Endothelial cell of umbilical vein (primary cell): ENCODE measurements at regions not wholly inside any gene's neighbourhood (a gene's known extent, or its start where the extent isn't known, plus 50 kb on each side); places are given as distances from the start of the nearest gene placed in this dataset.

Experiments used
- BruUV-seq: library from RNA; stranded (reverse); fragments of 400-500 nt; replicated peaks from 2 replicates; lab custom pipeline; 2021; lab: Mats Ljungman, UMichigan
- CTCF ChIA-PET: fragments of 300-600, 350-600 bp; sonication (Branson Sonifier 250); formaldehyde crosslinking; loops from one replicate; lab custom pipeline; 2021; ENCODE audit warnings: antibody characterized with exemption, inconsistent platforms; lab: Charles Lee
- POLR2A ChIA-PET: fragments of 300-600, 350-600 bp; sonication (Branson Sonifier 250); formaldehyde crosslinking; loops from one replicate; lab custom pipeline; 2021; ENCODE audit warnings: antibody characterized with exemption, inconsistent platforms; lab: Charles Lee
- DNase-seq: peaks from one replicate; pipeline ENCODE4 v3.0.0-alpha.2; 2011; ENCODE audit warnings: low read depth, low spot score
- FAIRE-seq: peaks from 2 replicates; lab custom pipeline; 2011; peaks lifted over from hg19 to GRCh38; lab: Jason Lieb, UNC
- H2AFZ ChIP-seq: 2 replicates; pipeline ENCODE4 v1.6.0; 2012; ENCODE audit warnings: low read depth, low read length, control low read depth, inconsistent platforms
- H3K27ac ChIP-seq: 2 replicates; pipeline ENCODE4 v1.5.1; 2011; ENCODE audit warnings: low read depth, mild to moderate bottlenecking, control low read depth, low read length, moderate library complexity; ENCODE audit not compliant: insufficient read depth
- H3K27me3 ChIP-seq, 2 experiments: 2 replicates each; pipeline versions ENCODE4 v1.6.0 to v1.6.1; 2011; ENCODE audit warnings: low read length in 2 of 2, mixed read lengths in 1 of 2; ENCODE audit not compliant: control insufficient read depth in 2 of 2, insufficient read depth in 2 of 2
- H3K36me3 ChIP-seq, 2 experiments: 2 replicates in 1 of 2; 3 replicates in 1 of 2; pipeline ENCODE4 v1.5.1; 2011; ENCODE audit warnings: low read length in 2 of 2, mild to moderate bottlenecking in 1 of 2, moderate library complexity in 1 of 2; ENCODE audit not compliant: control insufficient read depth in 2 of 2, insufficient read depth in 2 of 2; ENCODE audit errors: extremely low read depth in 1 of 2
- H3K4me1 ChIP-seq: 3 replicates; pipeline ENCODE4 v1.5.1; 2011; ENCODE audit warnings: mild to moderate bottlenecking, low read length; ENCODE audit not compliant: control insufficient read depth, insufficient read depth; ENCODE audit errors: extremely low read depth
- H3K4me2 ChIP-seq: 2 replicates; pipeline ENCODE4 v1.6.1; 2011; ENCODE audit warnings: low read length, control low read depth, mixed read lengths; ENCODE audit not compliant: insufficient read depth
- H3K4me3 ChIP-seq, 3 experiments: fragments of 200-600 bp in 1 of 3; sonication (generic), shearing (Covaris generic) in 1 of 3; replicated peaks in 1 of 3; 2 replicates each; pipeline ENCODE4 v1.5.1; 2011 to 2016; ENCODE audit warnings: control low read depth in 3 of 3, low read length in 3 of 3, mild to moderate bottlenecking in 2 of 3, inconsistent platforms in 1 of 3, low read depth in 1 of 3, moderate library complexity in 1 of 3; ENCODE audit not compliant: insufficient read depth in 1 of 3
- H3K79me2 ChIP-seq: 2 replicates; pipeline ENCODE4 v1.6.0; 2012; ENCODE audit warnings: low read length, inconsistent platforms; ENCODE audit not compliant: control insufficient read depth, insufficient read depth
- H3K9ac ChIP-seq: replicated peaks from 2 replicates; pipeline ENCODE3; 2011; ENCODE audit warnings: low read length, control low read depth; ENCODE audit not compliant: insufficient read depth; ENCODE audit errors: extremely low read depth
- H3K9me1 ChIP-seq: replicated peaks from 3 replicates; pipeline ENCODE4 v1.6.0; 2011; ENCODE audit warnings: mild to moderate bottlenecking, low read length; ENCODE audit not compliant: control insufficient read depth, insufficient read depth; ENCODE audit errors: extremely low read depth
- H3K9me3 ChIP-seq: replicated peaks from 2 replicates; pipeline ENCODE4 v1.5.1; 2012; ENCODE audit warnings: low read length, inconsistent platforms; ENCODE audit not compliant: control insufficient read depth, insufficient read depth
- H4K20me1 ChIP-seq: replicated peaks from 2 replicates; pipeline ENCODE3; 2011; ENCODE audit warnings: mild to moderate bottlenecking, low read length; ENCODE audit not compliant: control insufficient read depth, insufficient read depth; ENCODE audit errors: extremely low read depth
- EZH2 ChIP-seq: IDR thresholded peaks from 2 replicates; pipeline ENCODE4 v1.6.1; 2012; ENCODE audit warnings: borderline replicate concordance, low read depth, mild to moderate bottlenecking, moderate library complexity, low read length, inconsistent platforms; ENCODE audit not compliant: severe bottlenecking
- FOS ChIP-seq: IDR thresholded peaks from 2 replicates; pipeline ENCODE4 v1.6.1; 2011; ENCODE audit warnings: mild to moderate bottlenecking, low read length, moderate library complexity, borderline replicate concordance; ENCODE audit not compliant: insufficient read depth
- GATA2 ChIP-seq: IDR thresholded peaks from 2 replicates; pipeline ENCODE4 v1.7.0; 2011; ENCODE audit warnings: low read depth, mild to moderate bottlenecking, moderate library complexity, mixed read lengths, low read length; ENCODE audit not compliant: insufficient read length, insufficient read depth
- JUN ChIP-seq: IDR thresholded peaks from 2 replicates; pipeline ENCODE4 v1.6.1; 2011; ENCODE audit warnings: borderline replicate concordance, low read depth; ENCODE audit not compliant: insufficient read length, insufficient read depth
- MAX ChIP-seq: IDR thresholded peaks from 2 replicates; pipeline ENCODE4 v1.6.1; 2011; ENCODE audit not compliant: insufficient read depth, insufficient read length
- MYC ChIP-seq: IDR thresholded peaks from one replicate; pipeline ENCODE4 v1.6.1; 2011; ENCODE audit warnings: mild to moderate bottlenecking, low read depth, low read length
- POLR2A ChIP-seq: IDR thresholded peaks from 2 replicates; pipeline ENCODE4 v1.6.1; 2012; ENCODE audit warnings: low read depth, mild to moderate bottlenecking, control low read depth, low read length
- POLR2AphosphoS5 ChIP-seq: IDR thresholded peaks from 2 replicates; pipeline ENCODE4 v1.6.1; 2012; ENCODE audit warnings: low read depth, mild to moderate bottlenecking, control low read depth, low read length, moderate library complexity; ENCODE audit not compliant: insufficient read depth
- dilution Hi-C: fragments of 300-500 bp; cut with MboI; formaldehyde crosslinking; loops from one replicate; pipeline ENCODE4 v1.15.0; 2019; ENCODE audit warnings: low sequenced_read_pairs; ENCODE audit not compliant: extremely low pct_ligation_motif_present
- intact Hi-C: fragments of 100-400 bp; cut with micrococcal nuclease; formaldehyde crosslinking; loops from one replicate; pipeline ENCODE4 v1.10.0; 2022
- TF ChIP-seq, protein P1 (sequence below), 2 donors: IDR thresholded peaks; 1 replicate in 1 of 2; 2 replicates in 1 of 2; pipeline ENCODE4 v1.5.1; 2011; ENCODE audit warnings: low read length in 2 of 2, mild to moderate bottlenecking in 2 of 2, moderate library complexity in 2 of 2, control low read depth in 1 of 2, inconsistent platforms in 1 of 2, low read depth in 1 of 2; ENCODE audit not compliant: insufficient read depth in 1 of 2; ENCODE audit errors: extremely low read depth in 1 of 2

DNA sequence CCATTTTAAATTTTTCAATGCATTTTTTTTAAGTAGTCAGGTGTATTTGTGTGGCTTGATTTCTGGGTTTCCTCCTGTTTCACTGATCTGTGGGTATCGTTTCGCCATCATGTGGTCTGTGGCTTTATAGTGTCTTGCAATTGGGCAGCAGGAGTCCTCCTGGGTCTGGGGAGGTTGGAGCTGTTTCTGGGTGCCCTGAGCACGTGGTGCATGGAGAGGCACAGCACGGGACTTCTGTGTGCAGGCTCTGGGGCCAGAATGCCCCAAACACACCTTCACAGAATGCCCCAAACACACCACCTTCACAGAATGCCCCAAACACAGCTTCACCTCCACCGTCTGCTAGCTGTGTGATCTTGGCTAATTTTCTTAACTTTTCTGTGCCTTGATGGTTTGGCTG, 82.6 kb upstream of the COL5A1 start:
- Histone ChIP-seq H3K4me2 (no peak overlapping the region), H3K9ac (no peak overlapping the region), H4K20me1 (no peaks in the 10 kb centered on the region), H3K27ac (no peak overlapping the region), H3K27me3 (peaks cover 0 to 3% of the 10 kb centered on the region in 2 experiments), H3K4me3 (no peak overlapping the region), H3K36me3 (no peaks in the 10 kb centered on the region), H3K9me1 (no peaks in the 10 kb centered on the region), H3K79me2 (no peaks in the 10 kb centered on the region), H3K4me1 (peaks cover 2% of the 10 kb centered on the region), H2AFZ (no peak overlapping the region), H3K9me3 (no peaks in the 10 kb centered on the region)
- TF ChIP-seq FOS (no peak), MAX (no peak), MYC (no peak), JUN (no peak), GATA2 (no peak), POLR2A (no peak), EZH2 (no peak), POLR2AphosphoS5 (no peak)
- TF ChIP-seq, protein P1, sequence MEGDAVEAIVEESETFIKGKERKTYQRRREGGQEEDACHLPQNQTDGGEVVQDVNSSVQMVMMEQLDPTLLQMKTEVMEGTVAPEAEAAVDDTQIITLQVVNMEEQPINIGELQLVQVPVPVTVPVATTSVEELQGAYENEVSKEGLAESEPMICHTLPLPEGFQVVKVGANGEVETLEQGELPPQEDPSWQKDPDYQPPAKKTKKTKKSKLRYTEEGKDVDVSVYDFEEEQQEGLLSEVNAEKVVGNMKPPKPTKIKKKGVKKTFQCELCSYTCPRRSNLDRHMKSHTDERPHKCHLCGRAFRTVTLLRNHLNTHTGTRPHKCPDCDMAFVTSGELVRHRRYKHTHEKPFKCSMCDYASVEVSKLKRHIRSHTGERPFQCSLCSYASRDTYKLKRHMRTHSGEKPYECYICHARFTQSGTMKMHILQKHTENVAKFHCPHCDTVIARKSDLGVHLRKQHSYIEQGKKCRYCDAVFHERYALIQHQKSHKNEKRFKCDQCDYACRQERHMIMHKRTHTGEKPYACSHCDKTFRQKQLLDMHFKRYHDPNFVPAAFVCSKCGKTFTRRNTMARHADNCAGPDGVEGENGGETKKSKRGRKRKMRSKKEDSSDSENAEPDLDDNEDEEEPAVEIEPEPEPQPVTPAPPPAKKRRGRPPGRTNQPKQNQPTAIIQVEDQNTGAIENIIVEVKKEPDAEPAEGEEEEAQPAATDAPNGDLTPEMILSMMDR (IDR thresholded peaks at IDR 0.05; ENCODE audit: extremely low read depth in 1 of 2, insufficient read depth in 1 of 2, low read depth in 1 of 2, low read length in 2 of 2) = no peak
- no TSS peak for BruUV-seq
- intact Hi-C loops = no loop called here
- FAIRE-seq (no peak), DNase-seq (no peak)
- ChIA-PET POLR2A (no interaction called here), CTCF (no interaction called here)
- dilution Hi-C loops = no loop called here
